HEK293 (cell line): ENCODE measurements at regions not wholly inside any gene's neighbourhood (a gene's known extent, or its start where the extent isn't known, plus 50 kb on each side); places are given as distances from the start of the nearest gene placed in this dataset.
A peak's percentile ranks its signal among the peaks of the same experiment; 100 is the strongest.

ENCODE experiments used
- CTCF ChIA-PET: fragments of 350-600 bp; formaldehyde crosslinking; extraction: SDS; loops from one replicate; lab custom pipeline; 2021; ENCODE audit warnings: antibody characterized with exemption; lab: Yijun Ruan, JAX
- POLR2A ChIA-PET: fragments of 300-600 bp; formaldehyde crosslinking; extraction: SDS; loops from one replicate; lab custom pipeline; 2020; ENCODE audit warnings: antibody characterized with exemption, inconsistent platforms; lab: Yijun Ruan, JAX
- H3K27ac ChIP-seq: fragments of 200-500 bp; sonication (Bioruptor generic); 2 replicates; pipeline ENCODE4 v1.5.1; 2014; ENCODE audit warnings: low read depth, low read length, control low read depth, inconsistent platforms; ENCODE audit errors: extremely low read depth
- H3K36me3 ChIP-seq, 2 experiments: fragments of 200-500 bp in 1 of 2; sonication (Bioruptor generic) in 1 of 2; 1 replicate in 1 of 2; 2 replicates in 1 of 2; pipeline ENCODE4 v1.5.1; 2014 to 2017; ENCODE audit warnings: inconsistent platforms in 2 of 2, low read length in 2 of 2; ENCODE audit not compliant: control insufficient read depth in 2 of 2, insufficient read depth in 1 of 2
- H3K4me1 ChIP-seq: fragments of 200-500 bp; sonication (Bioruptor generic); 2 replicates; pipeline ENCODE4 v1.5.1; 2014; ENCODE audit warnings: mild to moderate bottlenecking, low read length, inconsistent platforms; ENCODE audit not compliant: control insufficient read depth, insufficient read depth
- H3K4me3 ChIP-seq: 2 replicates; pipeline ENCODE4 v1.5.1; 2011; ENCODE audit warnings: low read depth, mild to moderate bottlenecking, control low read depth, low read length, moderate library complexity
- H3K9me3 ChIP-seq: fragments of 200-500 bp; sonication (Bioruptor generic); 2 replicates; pipeline ENCODE4 v1.5.1; 2014; ENCODE audit warnings: low read depth, low read length, inconsistent platforms; ENCODE audit not compliant: control insufficient read depth, insufficient read depth
- GLIS1 ChIP-seq: fragments of 450-650 bp; formaldehyde crosslinking; IDR thresholded peaks from 2 replicates; pipeline ENCODE4 v1.5.1; 2016; ENCODE audit warnings: missing biosample characterization, missing genetic modification characterization
- GLIS2 ChIP-seq: fragments of 450-650 bp; formaldehyde crosslinking; IDR thresholded peaks from 2 replicates; pipeline ENCODE4 v1.5.1; 2016; ENCODE audit warnings: missing biosample characterization, missing genetic modification characterization
- PATZ1 ChIP-seq: fragments of 450-650 bp; formaldehyde crosslinking; IDR thresholded peaks from 2 replicates; pipeline ENCODE4 v1.5.1; 2016; ENCODE audit warnings: missing biosample characterization, missing genetic modification characterization
- TCF7L2 ChIP-seq: IDR thresholded peaks from 2 replicates; pipeline ENCODE4 v1.6.1; 2011; ENCODE audit warnings: low read depth, mild to moderate bottlenecking, inconsistent platforms, low read length, moderate library complexity, borderline replicate concordance
- WT1 ChIP-seq: fragments of 450-650 bp; formaldehyde crosslinking; IDR thresholded peaks from 2 replicates; pipeline ENCODE4 v1.5.1; 2016; ENCODE audit warnings: missing biosample characterization, missing genetic modification characterization
- ZBTB21 ChIP-seq: fragments of 450-650 bp; formaldehyde crosslinking; IDR thresholded peaks from 2 replicates; pipeline ENCODE4 v1.5.1; 2017; ENCODE audit warnings: missing biosample characterization, missing genetic modification characterization
- ZFP37 ChIP-seq: fragments of 450-650 bp; formaldehyde crosslinking; IDR thresholded peaks from 2 replicates; pipeline ENCODE4 v1.5.1; 2016; ENCODE audit warnings: missing biosample characterization, missing genetic modification characterization
- ZIC2 ChIP-seq: fragments of 450-650 bp; formaldehyde crosslinking; IDR thresholded peaks from 2 replicates; pipeline ENCODE4 v1.5.1; 2016; ENCODE audit warnings: missing biosample characterization, missing genetic modification characterization
- ZNF221 ChIP-seq: fragments of 450-650 bp; formaldehyde crosslinking; IDR thresholded peaks from 2 replicates; pipeline ENCODE4 v1.5.1; 2017; ENCODE audit warnings: missing biosample characterization, missing genetic modification characterization, borderline replicate concordance
- ZNF280C ChIP-seq: fragments of 450-650 bp; formaldehyde crosslinking; IDR thresholded peaks from 2 replicates; pipeline ENCODE4 v1.5.1; 2016; ENCODE audit warnings: missing biosample characterization, missing genetic modification characterization
- ZNF335 ChIP-seq: fragments of 450-650 bp; formaldehyde crosslinking; conservative IDR thresholded peaks from 2 replicates; pipeline ENCODE4 v1.5.1; 2016; ENCODE audit warnings: missing biosample characterization, missing genetic modification characterization
- ZNF366 ChIP-seq: fragments of 450-650 bp; formaldehyde crosslinking; conservative IDR thresholded peaks from 2 replicates; pipeline ENCODE4 v1.5.1; 2016; ENCODE audit warnings: missing biosample characterization, missing genetic modification characterization
- ZNF37A ChIP-seq: fragments of 450-650 bp; IDR thresholded peaks from 2 replicates; pipeline ENCODE4 v1.5.1; 2018; ENCODE audit warnings: missing biosample characterization, missing genetic modification characterization
- ZNF394 ChIP-seq: fragments of 450-650 bp; formaldehyde crosslinking; IDR thresholded peaks from 2 replicates; pipeline ENCODE4 v1.5.1; 2016; ENCODE audit warnings: missing biosample characterization, missing genetic modification characterization, mild to moderate bottlenecking, moderate library complexity, borderline replicate concordance
- ZNF549 ChIP-seq: fragments of 450-650 bp; IDR thresholded peaks from 2 replicates; pipeline ENCODE4 v1.5.1; 2018; ENCODE audit warnings: missing biosample characterization, missing genetic modification characterization, mild to moderate bottlenecking, inconsistent platforms, moderate library complexity
- ZNF555 ChIP-seq: fragments of 450-650 bp; formaldehyde crosslinking; conservative IDR thresholded peaks from 2 replicates; pipeline ENCODE4 v1.5.1; 2017; ENCODE audit warnings: missing biosample characterization, mild to moderate bottlenecking, missing genetic modification characterization, inconsistent platforms
- ZNF560 ChIP-seq: fragments of 450-650 bp; formaldehyde crosslinking; IDR thresholded peaks from 2 replicates; pipeline ENCODE4 v1.5.1; 2017; ENCODE audit warnings: missing biosample characterization, missing genetic modification characterization, borderline replicate concordance
- ZNF654 ChIP-seq: fragments of 450-650 bp; formaldehyde crosslinking; IDR thresholded peaks from 2 replicates; pipeline ENCODE4 v1.5.1; 2016; ENCODE audit warnings: low read depth, missing biosample characterization, missing genetic modification characterization
- ZNF707 ChIP-seq: fragments of 450-650 bp; formaldehyde crosslinking; IDR thresholded peaks from 2 replicates; pipeline ENCODE4 v1.5.1; 2016; ENCODE audit warnings: missing biosample characterization, missing genetic modification characterization

GRCh38 chr15:99916668-99917223 is 183.5 kb upstream of the LYSMD4 start:
- POLR2A ChIA-PET = no interaction called here
- H3K4me3 ChIP-seq = no peak overlapping the region

GRCh38 chr15:99914723-99915122 is 181.5 kb upstream of the LYSMD4 start:
- H3K36me3 ChIP-seq = no peaks in the 10 kb centered on the region
- ChIA-PET CTCF (interaction anchor here (0.5 to 1.0 kb wide), 3 partner anchors 11 to 1780 kb away, joined by 3 read pairs; no protein-coding TSS in a partner anchor), POLR2A (no interaction called here)
- no peak overlapping the region for H3K27ac ChIP-seq
- H3K9me3 ChIP-seq = no peaks in the 10 kb centered on the region
- H3K4me1 ChIP-seq = no peaks in the 10 kb centered on the region
- TF ChIP-seq ZNF549 (tag by site-specific recombination) = no peak
- TF ChIP-seq ZNF707 (tag by site-specific recombination) = no peak
- no peak for TF ChIP-seq WT1 (tag by site-specific recombination)
- TF ChIP-seq ZBTB21 (tag by site-specific recombination) = no peak
- TF ChIP-seq ZNF560 (tag by site-specific recombination) = no peak
- no peak for TF ChIP-seq ZNF280C (tag by site-specific recombination)
- TF ChIP-seq ZNF394 (tag by site-specific recombination) = no peak
- TF ChIP-seq, all 188 proteins: peak for 0
- H3K4me3 ChIP-seq = no peak overlapping the region

More at GRCh38 chr15:99916668-99917223, 183.5 kb upstream of the LYSMD4 start:
- Histone ChIP-seq H3K27ac (no peak overlapping the region), H3K4me1 (no peaks in the 10 kb centered on the region), H3K36me3 (no peaks in the 10 kb centered on the region), H3K9me3 (no peaks in the 10 kb centered on the region)
- CTCF ChIA-PET = no interaction called here
- TF ChIP-seq GLIS1 (tag by site-specific recombination) = peak; percentile 72
- TF ChIP-seq ZNF335 (tag by site-specific recombination) = no peak
- peak; percentile 70 for TF ChIP-seq ZIC2 (tag by site-specific recombination)
- 0 out of 2 replicates have a peak, but pooled peaks have one; percentile 14 for TF ChIP-seq TCF7L2
- TF ChIP-seq, all 188 proteins: peak for 3

- POLR2A ChIA-PET = no interaction called here
- no peak overlapping the region for H3K27ac ChIP-seq
- no peaks in the 10 kb centered on the region for H3K36me3 ChIP-seq
- no peaks in the 10 kb centered on the region for H3K4me1 ChIP-seq
- CTCF ChIA-PET = no interaction called here
- no peaks in the 10 kb centered on the region for H3K9me3 ChIP-seq
- H3K4me3 ChIP-seq = no peak overlapping the region
- TF ChIP-seq ZIC2 (tag by site-specific recombination) (peak; percentile 83), PATZ1 (tag by site-specific recombination) (no peak), ZNF221 (tag by site-specific recombination) (no peak), ZNF366 (tag by site-specific recombination) (no peak), ZNF37A (tag by site-specific recombination) (no peak), ZNF555 (tag by site-specific recombination) (no peak), GLIS2 (tag by site-specific recombination) (no peak), ZFP37 (tag by site-specific recombination) (no peak), ZNF654 (tag by site-specific recombination) (no peak)
Measured at GRCh38 chr15:99911816-99912215, 178.6 kb upstream of the LYSMD4 start.
